Brain microvascular endothelial cell (primary cell): ENCODE measurements at regions not wholly inside any gene's neighbourhood (a gene's known extent, or its start where the extent isn't known, plus 50 kb on each side); places are given as distances from the start of the nearest gene placed in this dataset.

ENCODE experiments used
- DNase-seq: peaks from one replicate; pipeline ENCODE4 v3.0.0-alpha.2; 2020
- H3K27ac ChIP-seq: fragments of 250-450 bp; sonication (Bioruptor Pico); 2 replicates; pipeline ENCODE4 v1.5.1; 2020; ENCODE audit warnings: mild to moderate bottlenecking, moderate library complexity
- H3K27me3 ChIP-seq: fragments of 250-450 bp; sonication (Bioruptor Pico); replicated peaks from 2 replicates; pipeline ENCODE4 v1.5.1; 2020; ENCODE audit warnings: mild to moderate bottlenecking
- H3K36me3 ChIP-seq: fragments of 250-450 bp; sonication (Bioruptor Pico); replicated peaks from 2 replicates; pipeline ENCODE4 v1.5.1; 2020; ENCODE audit warnings: mild to moderate bottlenecking
- H3K4me3 ChIP-seq: 2 replicates; pipeline ENCODE4 v1.5.1; 2011; ENCODE audit warnings: low read depth, mild to moderate bottlenecking, control low read depth, low read length, moderate library complexity
- CTCF ChIP-seq: IDR thresholded peaks from 2 replicates; pipeline ENCODE4 v1.5.1; 2011; ENCODE audit warnings: low read depth, mild to moderate bottlenecking, moderate library complexity, low read length, control low read depth, inconsistent platforms; ENCODE audit errors: missing control alignments
- in situ Hi-C: cut with HindIII; loops from 2 replicates; pipeline ENCODE4 v1.10.0; 2017; ENCODE audit warnings: low sequenced_read_pairs, low pct_ligation_motif_present

DNA sequence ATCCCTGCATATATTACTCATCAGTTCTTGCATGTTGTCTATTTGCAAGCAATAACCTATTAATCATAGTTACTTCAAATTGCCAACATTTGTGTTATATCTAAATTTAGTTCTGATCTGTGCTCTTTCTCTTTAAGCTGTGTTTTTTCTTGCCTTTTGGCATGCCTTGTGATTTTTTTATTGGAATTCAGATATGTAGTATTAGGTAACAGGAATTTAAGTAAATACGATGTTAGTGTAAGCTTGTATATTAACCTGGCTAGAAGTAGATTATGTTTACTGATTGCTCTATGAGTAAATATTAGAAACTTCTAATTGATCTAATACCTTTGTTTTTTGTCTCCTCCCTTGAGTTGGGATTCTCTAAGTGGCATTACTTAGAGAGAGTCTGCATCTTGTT lies 718.9 kb upstream of the POT1 start:
- in situ Hi-C loops = no loop called here
- H3K27ac ChIP-seq = no peak overlapping the region
- DNase-seq = no peak
- no peaks in the 10 kb centered on the region for H3K27me3 ChIP-seq
- H3K4me3 ChIP-seq = no peak overlapping the region
- no peak for TF ChIP-seq CTCF
- H3K36me3 ChIP-seq = no peaks in the 10 kb centered on the region

DNA sequence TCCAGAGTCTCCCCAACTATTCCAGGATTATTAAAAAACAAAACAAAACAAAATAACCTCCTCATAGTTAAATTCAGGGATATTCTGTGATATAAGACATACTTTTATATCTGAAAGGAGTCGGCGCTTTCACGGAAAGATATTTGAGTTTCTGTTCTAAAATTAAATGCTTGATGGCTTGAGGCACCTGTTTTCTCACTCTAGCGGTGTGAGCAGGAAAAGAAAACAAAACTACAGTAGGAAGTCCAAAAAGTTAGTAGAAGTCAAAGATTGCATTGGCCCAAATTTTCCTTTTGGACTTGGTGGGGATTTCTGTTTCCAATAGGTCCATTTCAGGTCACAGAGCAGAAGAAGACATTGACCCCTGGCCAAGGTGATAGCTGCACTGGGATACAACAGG lies 716.1 kb upstream of the POT1 start:
- H3K27me3 ChIP-seq = no peaks in the 10 kb centered on the region
- in situ Hi-C loops = no loop called here
- TF ChIP-seq CTCF = no peak
- no peak for DNase-seq
- no peak overlapping the region for H3K4me3 ChIP-seq
- no peaks in the 10 kb centered on the region for H3K36me3 ChIP-seq
- H3K27ac ChIP-seq = no peak overlapping the region

GRCh38 chr7:125644109-125644508 lies 714.5 kb upstream of the POT1 start:
- TF ChIP-seq CTCF = no peak
- in situ Hi-C loops = no loop called here
- no peak overlapping the region for H3K4me3 ChIP-seq
- peak; percentile 18 for DNase-seq
- H3K36me3 ChIP-seq = no peaks in the 10 kb centered on the region
- H3K27me3 ChIP-seq = no peaks in the 10 kb centered on the region
- H3K27ac ChIP-seq = no peak overlapping the region

GRCh38 chr7:125643302-125643701 lies 713.7 kb upstream of the POT1 start:
- in situ Hi-C loops = no loop called here
- no peak for TF ChIP-seq CTCF
- Histone ChIP-seq H3K27ac (no peak overlapping the region), H3K36me3 (no peaks in the 10 kb centered on the region), H3K4me3 (no peak overlapping the region), H3K27me3 (no peaks in the 10 kb centered on the region)
- DNase-seq = no peak

- no peaks in the 10 kb centered on the region for H3K36me3 ChIP-seq
- no peak overlapping the region for H3K4me3 ChIP-seq
- no peak overlapping the region for H3K27ac ChIP-seq
- DNase-seq = no peak
- H3K27me3 ChIP-seq = no peaks in the 10 kb centered on the region
- in situ Hi-C loops = no loop called here
- no peak for TF ChIP-seq CTCF
These were observed 712.3 kb upstream of the POT1 start for GRCh38 chr7:125641884-125642283.

- in situ Hi-C loops = no loop called here
- H3K27me3 ChIP-seq = no peaks in the 10 kb centered on the region
- H3K4me3 ChIP-seq = no peak overlapping the region
- no peak for DNase-seq
- H3K27ac ChIP-seq = no peak overlapping the region
- TF ChIP-seq CTCF = no peak
- H3K36me3 ChIP-seq = no peaks in the 10 kb centered on the region
These were observed 706.8 kb upstream of the POT1 start for GRCh38 chr7:125636320-125636962.
